ENCODE measurements at regions not wholly inside any gene's neighbourhood (a gene's known extent, or its start where the extent isn't known, plus 50 kb on each side); places are given as distances from the start of the nearest gene placed in this dataset.

DNA sequence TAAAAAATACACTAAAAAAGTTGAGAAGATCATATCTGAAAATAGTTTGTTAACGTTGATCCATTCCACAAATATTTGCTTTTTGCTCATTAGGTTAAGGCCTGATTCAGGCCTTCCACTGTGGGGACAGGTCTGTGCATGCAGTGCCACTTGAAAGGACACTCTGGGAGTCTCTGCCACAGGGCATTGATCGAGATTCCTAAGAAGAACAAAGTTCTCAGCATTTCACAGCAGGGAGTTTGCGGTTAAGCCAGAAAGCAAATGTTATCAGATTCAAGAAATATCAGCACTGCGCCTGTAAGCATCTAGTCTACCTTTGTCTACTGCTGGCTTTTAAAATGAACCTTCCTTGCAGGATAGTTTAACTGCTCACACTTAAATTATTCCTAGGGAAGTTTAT, 62.2 kb upstream of the TNIP3 start:
- DNase-seq = no peak

DNA sequence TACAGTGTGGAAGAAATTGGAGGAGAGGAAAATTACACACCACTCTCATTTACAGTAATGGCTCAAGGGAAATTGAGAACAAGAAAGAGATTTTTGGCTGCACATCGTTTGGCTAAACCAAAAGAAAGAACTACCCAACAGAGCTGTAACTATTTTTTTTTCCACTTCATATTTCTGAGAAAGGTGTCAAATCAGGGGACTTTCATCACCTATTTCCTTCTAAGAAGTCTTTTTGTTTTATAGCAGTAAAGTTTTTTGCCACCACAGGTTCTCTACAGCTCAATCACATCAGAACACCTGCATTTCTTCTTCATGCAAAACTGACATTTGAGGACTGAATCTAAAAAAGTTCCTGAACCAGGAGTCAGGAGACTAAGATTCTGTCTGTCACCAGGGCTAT, 57.5 kb upstream of the TNIP3 start:
- no peak for DNase-seq

DNA sequence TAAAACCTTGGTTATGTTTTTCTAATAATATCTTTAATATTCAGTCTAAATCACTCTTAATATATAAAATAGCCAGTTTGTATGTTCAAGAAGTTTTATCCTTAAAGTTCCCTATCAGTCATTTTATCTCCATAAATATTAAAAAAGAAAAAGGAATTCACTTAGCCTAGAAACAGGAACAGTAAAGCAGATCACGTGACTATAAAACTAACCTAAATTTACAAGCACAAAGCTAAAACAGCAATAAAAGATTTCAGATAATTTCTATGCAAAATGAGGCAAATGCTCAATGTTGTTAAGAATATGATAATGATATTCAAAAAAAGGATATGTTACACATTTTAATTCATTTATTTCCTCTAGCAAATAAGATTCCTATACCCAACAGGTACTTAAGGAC, 57.1 kb upstream of the TNIP3 start:
- DNase-seq = no peak

DNA sequence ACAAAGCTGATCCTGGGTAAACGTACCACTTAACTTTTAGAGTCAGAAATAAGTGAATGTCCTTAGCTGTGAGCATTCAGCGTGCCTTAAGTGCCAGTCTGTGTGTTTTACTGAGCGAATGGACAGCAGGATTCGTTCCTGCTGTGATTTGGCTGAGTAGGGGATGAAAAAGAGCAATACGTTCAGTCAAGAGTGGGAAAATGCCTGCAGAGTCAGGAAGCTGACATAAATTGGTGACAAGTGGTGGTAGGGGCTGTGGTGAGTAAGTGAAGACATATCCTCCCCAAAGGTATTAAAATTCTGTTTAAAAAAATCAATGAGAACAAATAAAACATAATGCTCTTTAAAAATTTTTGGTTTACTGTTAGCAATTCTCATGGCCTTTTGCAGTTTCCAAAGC, 56.6 kb upstream of the TNIP3 start:
- DNase-seq = no peak

DNA sequence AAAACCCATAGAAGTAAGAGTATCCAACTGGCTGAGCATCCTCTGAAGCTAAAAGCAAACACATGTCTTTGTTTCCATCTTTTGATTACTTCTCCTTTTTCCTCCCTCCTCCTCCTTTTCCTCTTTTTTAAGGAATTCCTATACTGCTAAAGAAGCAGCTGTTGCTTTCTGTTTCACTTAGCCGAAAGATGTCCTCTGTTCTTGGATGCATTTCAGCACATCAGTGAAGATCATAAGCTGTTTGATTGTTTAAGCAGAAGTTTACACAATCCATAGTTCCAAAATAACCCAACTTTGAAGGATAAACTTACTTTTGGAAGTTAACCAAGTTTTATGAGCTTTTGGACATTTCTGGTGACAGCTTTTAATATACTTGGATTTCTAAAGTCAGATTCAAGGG, 55.1 kb upstream of the TNIP3 start:
- no peak for DNase-seq

DNA sequence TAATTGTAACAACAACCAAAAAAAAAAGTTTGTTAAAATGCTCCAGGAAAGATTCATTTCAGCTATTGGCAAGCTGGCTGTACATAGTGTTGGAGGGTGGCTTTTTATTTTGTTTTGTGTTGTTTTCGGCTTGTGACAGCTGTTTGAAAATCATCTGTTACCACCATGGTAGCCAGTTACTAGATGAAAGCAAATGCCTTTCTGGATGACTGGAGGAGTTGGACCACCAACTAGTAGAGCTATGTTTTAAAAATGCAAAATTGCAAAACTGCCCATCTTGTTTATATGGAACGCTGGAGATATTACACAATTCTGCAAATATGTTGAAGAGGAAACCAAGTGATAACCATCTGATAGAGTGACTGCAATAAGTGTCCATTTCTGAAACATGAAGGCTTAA, 53.2 kb upstream of the TNIP3 start:
- DNase-seq = no peak

DNA sequence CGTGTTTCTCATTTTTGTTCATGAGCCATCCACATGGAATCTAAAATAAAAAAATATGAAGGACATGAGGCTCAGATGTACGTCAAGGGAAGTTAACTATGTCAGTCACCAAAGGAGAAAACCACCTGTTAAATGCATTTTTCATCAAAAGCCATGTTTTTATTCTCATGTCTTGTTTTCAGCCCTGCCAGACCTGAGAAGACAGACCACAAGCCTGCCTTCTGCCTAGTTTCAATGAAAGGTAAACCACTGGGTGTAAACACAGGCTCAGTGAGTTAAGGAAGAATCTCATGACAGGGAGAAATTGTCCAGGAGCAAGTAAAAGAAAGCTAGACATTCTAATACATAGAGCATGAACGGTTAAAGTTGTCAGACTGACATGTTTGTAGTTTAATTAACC, 52.3 kb upstream of the TNIP3 start:
- DNase-seq = no peak

DNA sequence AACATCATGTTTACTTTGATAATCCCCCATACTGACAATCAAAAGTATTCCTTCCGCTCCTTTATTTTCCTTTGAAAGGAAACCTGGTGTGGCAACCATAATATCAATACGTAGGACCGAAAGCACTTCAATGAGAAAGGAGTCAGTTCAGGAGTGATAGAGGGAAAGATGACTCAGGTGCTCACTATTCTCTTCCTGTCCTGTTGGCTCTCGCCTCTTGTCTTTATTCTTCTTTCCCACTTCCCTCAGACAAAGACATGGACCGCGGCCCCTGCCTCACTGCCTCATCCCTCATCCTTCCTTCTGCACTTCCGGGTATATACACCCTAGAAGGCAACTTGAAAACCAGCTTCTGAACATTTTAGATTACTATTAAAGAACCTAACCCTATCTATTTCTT, 49.8 kb upstream of the TNIP3 start:
- no peak for DNase-seq

All from NCI-H2171 treated with DMSO at 0.1 percent for 48 hours (cell line).